GM23338 (cell line): ENCODE measurements at regions not wholly inside any gene's neighbourhood (a gene's known extent, or its start where the extent isn't known, plus 50 kb on each side); places are given as distances from the start of the nearest gene placed in this dataset.

Experiments used
- CREB1 ChIP-seq: fragments of 250-450 bp; sonication (Bioruptor Pico); IDR thresholded peaks from 2 replicates; pipeline ENCODE4 v1.5.0; 2020; ENCODE audit warnings: low read depth, mild to moderate bottlenecking, moderate library complexity
- CTCF ChIP-seq, 2 experiments: fragments of 200-600 bp in 1 of 2; sonication (generic) in 1 of 2; conservative IDR thresholded peaks; 2 replicates each; pipeline versions ENCODE4 v1.5.1 to v1.6.1; 2016 to 2017; ENCODE audit warnings: antibody characterized with exemption in 2 of 2, low read depth in 2 of 2, mild to moderate bottlenecking in 2 of 2, moderate library complexity in 1 of 2
- EZH2 ChIP-seq: fragments of 200-600 bp; sonication (generic); IDR thresholded peaks from one replicate; pipeline ENCODE4 v1.8.0; 2017; ENCODE audit warnings: antibody characterized with exemption, mild to moderate bottlenecking, low read depth; ENCODE audit not compliant: unreplicated experiment
- EZH2phosphoT487 ChIP-seq: fragments of 200-600 bp; sonication (generic); IDR thresholded peaks from one replicate; pipeline ENCODE4 v1.8.1; 2018; ENCODE audit warnings: antibody characterized with exemption; ENCODE audit not compliant: unreplicated experiment
- POLR2AphosphoS5 ChIP-seq: IDR thresholded peaks from 2 replicates; pipeline ENCODE4 v1.6.1; 2016; ENCODE audit warnings: antibody characterized with exemption, low read depth
- REST ChIP-seq: IDR thresholded peaks from one replicate; pipeline ENCODE4 v1.6.1; 2018; ENCODE audit warnings: antibody characterized with exemption; ENCODE audit not compliant: unreplicated experiment

GRCh38 chr12:20237091-20237490 lies 131.2 kb upstream of the PDE3A start:
- TF ChIP-seq CREB1 (CRISPR knock-in tag) (no peak), CTCF (conservative IDR thresholded peaks at IDR 0.05; ENCODE audit: low read depth in 2 of 2) (no peak), EZH2 (no peak), REST (no peak), EZH2phosphoT487 (no peak), POLR2AphosphoS5 (no peak)
